Stimulated activated CD4-positive, alpha-beta T cell treated with anti-CD3 and anti-CD28 coated beads, Interleukin-1b, Interleukin-23, amount 100 ng/mL, for 1 hour (primary cell): ENCODE measurements at regions not wholly inside any gene's neighbourhood (a gene's known extent, or its start where the extent isn't known, plus 50 kb on each side); places are given as distances from the start of the nearest gene placed in this dataset.

ENCODE experiments used
- DNase-seq, 2 donors: peaks; one replicate each; pipeline ENCODE4 v3.0.0-alpha.2; 2020; ENCODE audit warnings: low read depth in 2 of 2

DNA sequence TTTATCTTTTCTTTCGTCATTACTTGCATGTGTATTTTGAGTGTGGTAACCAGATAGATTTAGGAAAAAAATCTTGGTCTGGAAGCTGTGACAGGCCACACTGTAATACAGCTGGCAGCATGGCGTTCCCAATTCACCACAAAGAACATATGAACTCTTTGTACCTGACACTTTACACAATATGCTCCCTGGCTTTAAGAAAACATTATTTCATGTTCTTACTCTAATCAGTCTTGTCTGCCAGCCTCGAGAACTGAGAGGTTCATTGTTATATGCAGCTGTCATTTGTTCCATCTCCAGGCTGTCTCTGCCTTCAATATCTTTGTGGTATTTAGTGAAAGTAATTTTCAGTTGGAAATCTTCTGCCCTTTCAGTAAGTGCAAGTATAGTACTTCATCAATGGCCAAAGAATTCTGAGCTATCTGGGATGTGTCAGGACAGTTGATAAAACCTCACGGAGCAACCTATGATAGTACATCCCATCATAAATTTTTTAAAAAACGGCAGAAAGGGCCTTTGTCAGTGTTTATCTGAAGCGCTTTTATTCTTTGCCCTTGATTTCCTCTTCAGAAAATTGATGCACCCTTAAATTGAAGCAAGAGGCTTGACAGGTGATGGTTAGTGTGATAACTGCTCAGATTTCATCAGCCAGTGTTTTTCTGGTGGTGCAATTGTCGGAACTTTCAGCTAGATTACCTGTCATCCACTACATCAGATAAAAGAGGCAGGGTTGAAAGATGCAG, 146.3 kb upstream of the SP8 start:
- no peak for DNase-seq

DNA sequence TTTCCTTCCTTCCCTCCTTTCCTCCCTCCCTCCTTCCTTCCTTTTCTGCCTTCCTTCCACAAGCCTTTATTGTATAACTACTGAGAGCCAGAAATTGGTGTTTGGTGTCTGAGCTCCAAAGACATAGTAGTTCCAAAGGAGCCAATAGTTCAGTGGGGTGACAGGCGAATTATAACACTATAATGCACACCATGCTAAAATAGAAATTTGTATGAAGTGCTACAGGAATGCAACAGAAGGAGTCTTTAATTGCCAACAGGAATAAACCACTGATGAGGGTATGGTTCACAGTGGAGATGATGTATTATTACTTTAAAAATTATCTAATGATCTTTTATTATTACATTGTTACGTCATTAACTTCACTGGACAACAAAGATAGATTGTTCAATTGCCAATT, 158.8 kb upstream of the SP8 start:
- DNase-seq = no peak

DNA sequence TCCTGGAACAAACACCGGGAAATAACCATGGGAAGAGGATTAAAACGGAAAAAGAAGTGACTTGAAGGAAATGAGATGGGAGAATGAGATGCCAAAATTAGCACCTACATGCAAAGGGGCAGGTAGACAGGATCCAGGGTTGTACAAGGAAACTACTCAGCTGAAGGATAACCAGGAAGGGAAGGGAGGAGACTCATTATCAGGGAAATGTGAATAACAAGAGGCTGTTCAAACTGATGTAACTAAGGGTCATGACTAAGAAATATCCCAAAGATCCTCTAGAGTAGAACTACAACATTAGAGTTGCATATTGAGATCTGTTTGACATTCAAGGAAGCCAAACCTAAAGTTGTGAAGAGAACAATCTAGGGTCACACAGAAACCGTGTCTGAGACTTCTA, 166.2 kb upstream of the SP8 start:
- DNase-seq = no peak

- no peak for DNase-seq
Observed at GRCh38 chr7:20954711-20955619, 168.3 kb upstream of the SP8 start.

DNA sequence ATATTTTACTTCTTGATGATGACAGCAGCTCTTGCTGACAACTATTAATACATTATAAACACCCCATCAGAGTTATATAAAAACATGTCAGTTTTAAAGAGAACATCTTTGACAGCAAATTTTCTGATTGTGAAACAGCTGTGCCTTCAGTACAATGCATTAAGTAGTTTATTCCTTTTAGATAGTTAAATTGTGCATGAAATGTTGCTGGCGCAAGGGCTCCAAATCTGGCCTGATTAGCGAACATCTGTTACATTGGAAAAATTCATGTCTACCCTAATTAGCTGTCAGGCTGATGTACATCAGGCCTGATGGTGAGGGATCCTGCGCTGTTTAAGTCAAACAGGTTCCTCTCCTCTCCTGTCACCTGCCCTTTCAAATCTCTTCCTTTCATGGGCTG, 171.9 kb upstream of the SP8 start:
- DNase-seq = no peak

DNA sequence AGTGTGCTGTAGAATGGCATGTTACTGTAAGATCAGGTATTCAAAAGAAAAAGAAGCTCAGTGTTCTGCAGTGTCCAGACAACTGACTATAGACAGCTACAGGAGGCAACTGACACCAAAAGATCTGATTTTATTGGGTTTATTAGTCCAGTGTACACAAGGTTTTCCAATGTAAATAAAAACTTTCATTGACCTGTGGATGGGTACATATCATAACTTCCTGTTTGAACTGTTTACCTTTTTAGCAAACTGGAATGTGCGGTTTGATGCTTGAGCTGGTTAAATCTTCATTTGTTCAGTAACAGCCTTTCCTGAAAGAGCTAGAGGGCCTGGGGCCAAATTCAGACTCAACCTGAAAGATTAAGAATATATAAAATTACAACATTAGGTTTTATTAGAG, 172.6 kb upstream of the SP8 start:
- no peak for DNase-seq

DNA sequence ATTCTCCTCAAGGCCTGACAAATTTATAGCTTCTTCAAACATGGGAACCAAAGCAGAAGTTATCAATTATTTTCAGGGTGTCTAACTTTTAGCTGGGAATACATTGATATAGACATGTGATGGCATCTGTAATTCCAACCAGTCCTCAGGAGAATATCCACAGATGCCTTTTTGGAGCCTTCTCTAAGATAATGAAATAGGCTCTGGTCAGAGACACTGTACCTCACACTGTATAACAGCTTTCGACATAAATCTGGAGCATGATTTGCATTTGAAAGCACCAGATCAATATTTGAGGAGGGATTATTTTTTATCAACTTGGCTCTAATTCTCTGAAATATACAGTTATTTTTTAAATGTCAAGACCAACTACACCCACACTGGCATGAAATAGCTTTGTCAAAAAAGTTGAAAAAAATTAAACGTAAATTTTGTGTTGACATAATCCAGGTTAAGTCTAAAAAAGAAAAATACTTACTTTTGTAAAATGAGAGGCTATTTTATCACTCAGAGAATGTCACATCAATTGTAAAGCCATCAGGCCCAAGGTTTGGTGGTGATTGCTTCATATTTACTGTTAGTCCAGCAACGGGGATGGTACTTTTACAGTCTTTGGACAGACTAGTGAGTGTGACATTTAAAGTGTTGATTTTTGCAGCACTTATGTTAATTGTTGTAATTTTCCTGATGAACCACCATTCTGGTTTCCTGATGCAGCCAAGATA, 177.0 kb upstream of the SP8 start:
- DNase-seq = no peak

DNA sequence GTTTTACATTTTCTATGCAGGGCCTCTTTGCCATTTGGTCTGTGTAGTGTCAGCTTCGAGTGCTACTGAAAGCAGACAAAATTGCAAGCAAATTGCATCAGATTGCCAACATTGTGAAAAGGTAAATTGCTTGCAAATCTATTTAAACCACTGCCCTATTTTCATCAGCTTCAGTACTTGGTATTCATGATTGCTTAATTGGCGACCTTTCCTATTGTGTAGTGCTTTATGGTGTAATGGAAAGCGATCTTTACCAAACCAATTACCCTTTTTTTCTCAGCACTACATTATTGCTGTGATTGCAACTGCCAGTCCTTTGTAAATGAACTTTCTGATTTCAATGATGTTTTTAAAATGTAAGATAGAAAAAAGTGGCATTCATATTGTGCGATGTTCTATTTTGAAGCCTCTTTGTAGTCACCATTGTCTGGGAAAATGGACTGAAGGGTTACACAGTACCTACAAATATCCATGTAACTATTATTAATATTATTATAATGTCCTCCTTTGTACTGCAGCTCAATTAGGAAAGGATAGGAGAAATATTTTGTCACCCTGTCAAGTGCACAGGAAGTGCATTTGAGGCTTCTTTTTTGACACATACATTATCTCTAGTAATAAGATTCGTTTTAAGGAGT, 177.7 kb upstream of the SP8 start:
- no peak for DNase-seq

- DNase-seq = no peak
Observed at GRCh38 chr7:20971219-20971618, 184.5 kb upstream of the SP8 start.

GRCh38 chr7:20980232-20980631, 193.5 kb upstream of the SP8 start:
- no peak for DNase-seq

DNA sequence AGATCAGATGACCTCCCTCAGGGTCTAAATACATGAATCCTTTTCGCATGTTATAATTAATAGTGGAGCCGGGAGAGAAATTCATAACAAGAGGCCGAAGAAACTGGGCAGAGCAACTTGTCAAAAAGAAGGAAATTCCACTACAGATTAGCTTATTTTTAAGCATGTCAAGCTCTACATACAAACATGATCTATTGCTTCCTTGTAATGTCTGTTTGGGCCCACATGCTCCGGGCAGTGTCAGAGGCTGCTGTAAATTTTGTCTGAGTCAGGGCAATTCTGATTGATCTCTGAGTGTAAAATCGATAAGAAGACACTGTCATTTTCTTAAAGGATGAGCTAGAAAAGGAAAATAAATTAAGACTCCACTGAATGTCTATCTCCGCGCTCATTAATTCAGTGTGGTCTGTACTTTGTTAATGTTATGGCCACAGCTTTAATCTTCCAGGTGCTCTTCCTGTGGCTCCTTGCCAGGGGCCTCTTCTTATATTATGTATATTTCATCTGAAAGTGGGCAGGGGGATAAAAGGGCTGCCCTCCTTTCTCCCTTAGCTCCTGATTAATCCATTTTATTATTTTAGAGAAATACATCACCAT, 194.1 kb upstream of the SP8 start:
- DNase-seq = no peak

DNA sequence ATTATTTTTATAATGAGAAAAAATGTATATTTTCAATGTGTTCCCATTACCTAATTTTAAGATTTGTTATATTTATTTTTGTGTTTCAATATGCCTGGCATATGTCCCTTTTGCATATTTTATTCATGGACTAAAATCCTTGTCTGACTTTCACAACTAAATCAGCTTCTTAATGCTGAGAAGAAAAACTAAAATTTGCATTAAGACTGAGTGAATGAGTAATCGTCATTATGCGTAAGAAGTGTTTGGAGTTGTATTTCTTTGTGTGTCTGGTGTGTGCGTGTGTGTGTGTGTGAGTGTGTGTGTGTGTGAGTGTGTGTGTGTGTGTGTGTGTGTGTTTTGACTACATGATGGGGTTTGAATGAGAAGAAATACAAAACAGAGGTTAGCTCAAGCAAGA, 201.7 kb upstream of the SP8 start:
- DNase-seq = no peak

DNA sequence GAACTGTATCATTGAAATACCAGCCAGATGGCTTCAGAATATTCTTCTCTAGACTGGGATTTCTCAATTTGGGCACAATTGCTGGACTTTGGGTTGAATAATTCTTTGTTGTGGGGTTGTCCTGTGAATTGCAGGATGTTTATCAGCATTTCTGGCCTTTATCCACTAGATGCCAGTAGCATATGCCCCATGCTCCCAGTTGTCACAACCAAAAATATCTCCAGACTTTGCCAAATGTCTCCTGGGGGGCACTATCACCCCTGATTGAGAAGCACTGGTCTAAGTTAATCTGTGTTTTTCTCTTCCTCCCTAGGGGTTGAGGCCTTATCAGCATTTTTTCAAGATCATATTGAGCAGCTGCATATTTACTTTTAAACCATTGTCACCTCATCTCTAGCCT, 204.9 kb upstream of the SP8 start:
- no peak for DNase-seq

DNA sequence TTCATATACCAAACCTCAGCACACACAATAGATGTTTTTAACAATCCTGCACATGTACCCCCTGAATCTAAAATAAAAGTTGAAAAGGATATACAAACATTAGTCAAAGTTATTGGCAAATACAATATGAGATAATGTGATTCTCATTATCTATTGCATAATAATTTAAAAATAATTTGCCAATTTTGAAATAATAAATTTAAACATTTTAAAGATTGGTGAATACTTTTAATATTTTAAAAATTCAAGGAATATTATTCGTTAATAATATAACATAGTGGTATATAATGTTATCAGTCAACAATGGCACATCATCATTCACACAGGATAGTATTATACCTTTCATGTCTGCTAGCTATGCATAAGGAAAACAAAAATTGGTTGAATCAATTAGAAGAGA, 207.0 kb upstream of the SP8 start:
- DNase-seq = no peak

- no peak for DNase-seq
Observed at GRCh38 chr7:20998309-20998708, 211.6 kb upstream of the SP8 start.

- DNase-seq = no peak
Observed at GRCh38 chr7:21011153-21011552, 224.5 kb upstream of the SP8 start.

- DNase-seq = no peak
Observed at GRCh38 chr7:21013765-21014539, 227.3 kb upstream of the SP8 start.

DNA sequence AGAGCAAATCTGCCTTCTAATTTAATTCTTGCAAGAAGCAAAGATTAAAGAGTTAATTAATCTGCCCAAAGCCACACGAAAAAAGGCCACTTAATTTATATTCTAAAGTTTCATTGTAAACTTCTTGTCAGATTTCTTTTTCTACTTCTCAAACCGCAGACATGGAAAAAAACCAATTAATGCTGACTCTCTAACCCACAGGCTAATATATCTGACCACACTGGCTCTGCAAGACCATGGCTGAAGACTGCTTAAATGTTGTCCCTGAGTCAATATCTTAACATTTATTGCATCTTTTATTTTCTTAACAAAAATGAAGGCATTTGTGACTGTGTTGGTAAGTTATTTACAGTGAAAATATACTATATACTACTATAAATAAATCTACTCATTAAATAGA, 234.0 kb upstream of the SP8 start:
- DNase-seq = no peak

DNA sequence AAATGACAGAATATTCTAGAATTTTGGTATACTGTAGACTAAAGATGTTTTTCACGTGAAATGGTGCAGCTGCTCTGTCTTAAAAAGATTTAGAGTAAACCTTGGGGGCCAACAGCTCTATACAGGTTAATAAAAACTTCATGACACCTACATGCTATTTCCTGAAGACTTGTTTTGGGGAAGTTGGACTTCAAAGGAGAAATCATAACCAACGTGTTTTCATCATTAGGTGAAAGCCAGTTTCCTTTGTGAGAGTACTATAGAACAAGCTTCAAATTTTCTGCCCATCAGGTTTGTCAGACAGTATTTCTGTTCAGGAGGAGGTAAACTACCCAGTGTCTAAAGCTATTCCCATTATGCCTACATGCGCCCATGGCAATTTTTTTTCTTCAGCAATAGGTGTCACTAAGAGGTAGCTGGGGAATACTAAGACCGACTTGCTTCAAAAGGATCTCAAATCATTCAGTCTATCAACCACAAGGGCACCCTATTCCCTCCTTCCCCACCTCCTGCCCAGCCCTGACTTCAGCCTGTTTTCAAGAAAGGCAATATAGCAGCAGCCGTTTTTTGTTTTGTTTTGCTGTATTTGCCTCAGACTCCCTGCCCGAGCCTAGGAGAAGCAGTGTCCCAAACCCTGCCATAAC, 237.3 kb upstream of the SP8 start:
- no peak for DNase-seq

DNA sequence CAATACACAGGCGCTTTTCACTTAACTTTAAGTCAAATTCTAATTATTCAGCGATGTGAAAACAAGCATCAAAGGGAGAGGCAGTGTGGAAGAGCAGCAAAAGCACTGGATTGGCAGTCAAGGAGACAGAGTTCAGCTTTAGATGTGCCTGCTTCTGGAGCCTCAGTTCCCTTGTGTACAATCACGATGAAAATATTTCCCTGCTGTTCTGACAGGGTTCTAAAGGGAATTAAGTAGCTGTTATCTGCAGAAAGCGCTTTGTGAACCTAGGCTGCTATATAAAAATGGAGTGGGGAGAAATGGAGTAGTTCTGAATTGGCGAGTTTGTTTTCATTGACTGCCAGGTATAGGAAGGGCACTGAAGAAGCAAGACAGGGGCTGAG, 237.8 kb upstream of the SP8 start:
- DNase-seq = no peak
